H9 (cell line): ENCODE measurements at regions not wholly inside any gene's neighbourhood (a gene's known extent, or its start where the extent isn't known, plus 50 kb on each side); places are given as distances from the start of the nearest gene placed in this dataset.

Experiments used
- DNase-seq: peaks from one replicate; pipeline ENCODE4 v3.0.0-alpha.2; 2017
- H2AFZ ChIP-seq: one replicate; pipeline ENCODE4 v1.6.1; 2013; ENCODE audit warnings: mild to moderate bottlenecking, low read length, control low read depth, moderate library complexity
- H2AK5ac ChIP-seq: 2 replicates; pipeline ENCODE4 v1.6.1; 2013; ENCODE audit warnings: low read length, control low read depth, mixed read lengths; ENCODE audit not compliant: insufficient read length
- H2BK120ac ChIP-seq: one replicate; pipeline ENCODE4 v1.6.1; 2013; ENCODE audit warnings: low read depth, mild to moderate bottlenecking, low read length, control low read depth, inconsistent platforms; ENCODE audit not compliant: poor library complexity, severe bottlenecking
- H2BK12ac ChIP-seq: 2 replicates; pipeline ENCODE4 v1.6.1; 2013; ENCODE audit warnings: low read length, control low read depth, mixed read lengths, low read depth; ENCODE audit not compliant: insufficient read length
- H2BK15ac ChIP-seq: 2 replicates; pipeline ENCODE4 v1.6.1; 2013; ENCODE audit warnings: low read depth, low read length, control low read depth
- H2BK20ac ChIP-seq: one replicate; pipeline ENCODE4 v1.6.1; 2013; ENCODE audit warnings: low read depth, mild to moderate bottlenecking, low read length, control low read depth, inconsistent platforms; ENCODE audit not compliant: poor library complexity, severe bottlenecking
- H2BK5ac ChIP-seq: 2 replicates; pipeline ENCODE4 v1.6.1; 2013; ENCODE audit warnings: low read length, control low read depth, mixed read lengths; ENCODE audit not compliant: insufficient read length
- H3K14ac ChIP-seq: 2 replicates; pipeline ENCODE4 v1.6.1; 2013; ENCODE audit warnings: low read length, control low read depth; ENCODE audit not compliant: insufficient read depth
- H3K18ac ChIP-seq: 2 replicates; pipeline ENCODE4 v1.6.1; 2013; ENCODE audit warnings: low read depth, mild to moderate bottlenecking, mixed read lengths, low read length, control low read depth; ENCODE audit not compliant: insufficient read length
- H3K23ac ChIP-seq: 2 replicates; pipeline ENCODE4 v1.6.1; 2013; ENCODE audit warnings: low read length, control low read depth, mixed read lengths, low read depth; ENCODE audit not compliant: insufficient read length
- H3K23me2 ChIP-seq: 2 replicates; pipeline ENCODE4 v1.6.1; 2013; ENCODE audit warnings: low read depth, mild to moderate bottlenecking, mixed read lengths, low read length, control low read depth; ENCODE audit not compliant: insufficient read length, poor library complexity, severe bottlenecking
- H3K27ac ChIP-seq: 2 replicates; pipeline ENCODE4 v1.5.1; 2013; ENCODE audit warnings: low read length, control low read depth, mixed read lengths, low read depth; ENCODE audit not compliant: insufficient read length
- H3K27me3 ChIP-seq: 2 replicates; pipeline ENCODE4 v1.6.1; 2013; ENCODE audit warnings: low read length, control low read depth, inconsistent platforms; ENCODE audit not compliant: insufficient read depth
- H3K4ac ChIP-seq: 2 replicates; pipeline ENCODE4 v1.6.1; 2013; ENCODE audit warnings: low read depth, mild to moderate bottlenecking, control low read depth, inconsistent platforms, low read length, moderate library complexity
- H3K4me1 ChIP-seq: 2 replicates; pipeline ENCODE4 v1.6.1; 2013; ENCODE audit warnings: low read length, control low read depth, inconsistent platforms; ENCODE audit not compliant: insufficient read depth
- H3K4me2 ChIP-seq: 2 replicates; pipeline ENCODE4 v1.6.1; 2013; ENCODE audit warnings: low read length, control low read depth, mixed read lengths; ENCODE audit not compliant: insufficient read length, insufficient read depth
- H3K56ac ChIP-seq: 2 replicates; pipeline ENCODE4 v1.6.1; 2013; ENCODE audit warnings: low read depth, mild to moderate bottlenecking, mixed read lengths, low read length, control low read depth; ENCODE audit not compliant: insufficient read length
- H3K79me1 ChIP-seq: 2 replicates; pipeline ENCODE4 v1.6.1; 2013; ENCODE audit warnings: low read depth, mild to moderate bottlenecking, moderate library complexity, low read length, control low read depth, inconsistent platforms; ENCODE audit not compliant: insufficient read depth, poor library complexity, severe bottlenecking
- H3K79me2 ChIP-seq: 2 replicates; pipeline ENCODE4 v1.6.1; 2013; ENCODE audit warnings: low read length, control low read depth, inconsistent platforms; ENCODE audit not compliant: insufficient read depth
- H3K9ac ChIP-seq: 2 replicates; pipeline ENCODE4 v1.6.1; 2013; ENCODE audit warnings: low read length, control low read depth, mixed read lengths; ENCODE audit not compliant: insufficient read length; ENCODE audit errors: extremely low read depth
- H3K9me3 ChIP-seq: one replicate; pipeline ENCODE4 v1.6.1; 2013; ENCODE audit warnings: low read depth, low read length, inconsistent platforms; ENCODE audit not compliant: control insufficient read depth
- H3T11ph ChIP-seq: one replicate; pipeline ENCODE4 v1.6.1; 2013; ENCODE audit warnings: mild to moderate bottlenecking, low read length, control low read depth, inconsistent platforms
- H4K20me1 ChIP-seq: one replicate; pipeline ENCODE4 v1.6.1; 2013; ENCODE audit not compliant: control insufficient read depth, insufficient read length, insufficient read depth
- H4K5ac ChIP-seq: 2 replicates; pipeline ENCODE4 v1.6.1; 2013; ENCODE audit warnings: low read depth, mild to moderate bottlenecking, mixed read lengths, low read length, control low read depth; ENCODE audit not compliant: insufficient read length
- H4K8ac ChIP-seq: replicated peaks from 2 replicates; pipeline ENCODE4 v1.6.1; 2013; ENCODE audit warnings: low read length, control low read depth, mixed read lengths, low read depth; ENCODE audit not compliant: insufficient read length
- H4K91ac ChIP-seq: 2 replicates; pipeline ENCODE4 v1.6.1; 2013; ENCODE audit warnings: low read depth, mild to moderate bottlenecking, moderate library complexity, mixed read lengths, low read length, control low read depth; ENCODE audit not compliant: insufficient read length
- H3K27ac Mint-ChIP-seq, 3 experiments: 2 replicates in 2 of 3; 3 replicates in 1 of 3; pipeline ENCODE4 v1.8.0; 2020 to 2021; ENCODE audit warnings: mixed read lengths in 3 of 3, mild to moderate bottlenecking in 1 of 3, moderate library complexity in 1 of 3
- H3K27me3 Mint-ChIP-seq: 2 replicates; pipeline ENCODE4 v1.8.0; 2021; ENCODE audit warnings: low read depth, mild to moderate bottlenecking, moderate library complexity, mixed read lengths
- H3K36me3 Mint-ChIP-seq, 3 experiments: 2 replicates in 2 of 3; 3 replicates in 1 of 3; pipeline ENCODE4 v1.8.0; 2020 to 2021; ENCODE audit warnings: low read depth in 3 of 3, mixed read lengths in 3 of 3; ENCODE audit not compliant: insufficient read depth in 1 of 3
- H3K4me1 Mint-ChIP-seq, 2 experiments: 2 replicates each; pipeline ENCODE4 v1.8.0; 2020; ENCODE audit warnings: mixed read lengths in 2 of 2
- H3K4me3 Mint-ChIP-seq, 2 experiments: 2 replicates in 1 of 2; 3 replicates in 1 of 2; pipeline ENCODE4 v1.8.0; 2020 to 2021; ENCODE audit warnings: mild to moderate bottlenecking in 2 of 2, mixed read lengths in 2 of 2, moderate library complexity in 1 of 2
- H3K9me3 Mint-ChIP-seq, 2 experiments: 2 replicates in 1 of 2; 3 replicates in 1 of 2; pipeline ENCODE4 v1.8.0; 2020; ENCODE audit warnings: mild to moderate bottlenecking in 2 of 2, mixed read lengths in 2 of 2, moderate library complexity in 1 of 2
- CTCF ChIP-seq: fragments of 200-600 bp; sonication (generic); conservative IDR thresholded peaks from 3 replicates; pipeline ENCODE4 v1.8.0; 2021; ENCODE audit warnings: antibody characterized with exemption, mild to moderate bottlenecking
- WGBS: extraction: QIAGEN DNeasy Blood & Tissue Kit; methylation state at CpG from one replicate; pipeline ENCODE4 v1.1.7; 2013; ENCODE audit warnings: missing lambda C conversion rate, low lambda C conversion rate, mixed read lengths; ENCODE audit not compliant: insufficient read length; ENCODE audit errors: extremely low coverage; 5-methylcytosine and 5-hydroxymethylcytosine counted together

GRCh38 chrX:143171703-143172102 lies 146.0 kb downstream of the SPANXN4 start:
- Histone ChIP-seq H3K14ac (no peak overlapping the region), H4K5ac (no peak overlapping the region), H2BK15ac (no peak overlapping the region), H4K8ac (no peak overlapping the region), H3K79me2 (no peaks in the 10 kb centered on the region), H3K4me1 (no peaks in the 10 kb centered on the region), H3K27ac (no peak overlapping the region), H2BK20ac (no peak overlapping the region), H3K4me2 (no peak overlapping the region), H2AFZ (no peak overlapping the region), H2AK5ac (no peak overlapping the region), H2BK12ac (no peak overlapping the region), H3K27me3 (no peaks in the 10 kb centered on the region), H4K91ac (no peak overlapping the region), H3T11ph (no peak overlapping the region), H3K23me2 (no peaks in the 10 kb centered on the region), H3K79me1 (no peaks in the 10 kb centered on the region), H3K23ac (no peak overlapping the region), H4K20me1 (no peaks in the 10 kb centered on the region), H2BK5ac (no peak overlapping the region), H3K18ac (no peak overlapping the region), H2BK120ac (no peak overlapping the region), H3K56ac (no peak overlapping the region), H3K9ac (no peak overlapping the region), H3K4ac (no peak overlapping the region), H3K9me3 (no peaks in the 10 kb centered on the region)
- no peak for DNase-seq
- no peak for TF ChIP-seq CTCF
- WGBS, result no CpG with 5 or more reads among the region's 3 CpGs
- H3K27me3 Mint-ChIP-seq, result no peaks in the 10 kb centered on the region
- H3K9me3 Mint-ChIP-seq, result peaks cover 62 to 75% of the 10 kb centered on the region in 2 experiments
- no peaks in the 10 kb centered on the region for H3K4me1 Mint-ChIP-seq
- H3K4me3 Mint-ChIP-seq, result no peak overlapping the region
- no peak overlapping the region for H3K27ac Mint-ChIP-seq
- peaks cover 0 to 6% (median 2%) of the 10 kb centered on the region in 3 experiments; a peak in 3 of 7 replicates for H3K36me3 Mint-ChIP-seq
